IMR-90 (cell line): ENCODE measurements at regions not wholly inside any gene's neighbourhood (a gene's known extent, or its start where the extent isn't known, plus 50 kb on each side); places are given as distances from the start of the nearest gene placed in this dataset.

Experiments
- ATAC-seq: fragments of 200-7000 bp; cut with Tn5 transposase; 2 replicates; pipeline ENCODE4 v1.9.1; 2020; ENCODE audit warnings: low read depth, mild to moderate bottlenecking, moderate library complexity
- BruUV-seq: library from RNA; stranded (reverse); fragments of 400-500 nt; replicated peaks from 2 replicates; lab custom pipeline; 2021; lab: Mats Ljungman, UMichigan
- CTCF ChIA-PET: fragments of 300-600 bp; formaldehyde crosslinking; extraction: SDS; loops from one replicate; lab custom pipeline; 2021; ENCODE audit warnings: antibody characterized with exemption; lab: Yijun Ruan, JAX
- POLR2A ChIA-PET: fragments of 300-600 bp; sonication (Branson Sonifier 250); formaldehyde crosslinking; loops from one replicate; lab custom pipeline; 2022; ENCODE audit warnings: antibody characterized with exemption; ENCODE audit not compliant: unreplicated experiment; lab: Charles Lee
- DNase-seq: peaks from one replicate; pipeline ENCODE4 v3.0.0; 2013
- H2AFZ ChIP-seq: replicated peaks from 2 replicates; pipeline ENCODE3; 2013; ENCODE audit warnings: low read length, mild to moderate bottlenecking; ENCODE audit not compliant: poor library complexity
- H2AK5ac ChIP-seq: 2 replicates; pipeline ENCODE4 v1.6.1; 2013; ENCODE audit warnings: low read depth, low read length, inconsistent platforms
- H2AK9ac ChIP-seq: replicated peaks from 2 replicates; pipeline ENCODE3; 2013; ENCODE audit warnings: mild to moderate bottlenecking, low read depth, low read length, moderate library complexity; ENCODE audit not compliant: poor library complexity
- H2BK120ac ChIP-seq: 2 replicates; pipeline ENCODE4 v1.6.1; 2013; ENCODE audit warnings: low read depth, low read length, inconsistent platforms
- H2BK15ac ChIP-seq: 3 replicates; pipeline ENCODE4 v1.6.1; 2013; ENCODE audit warnings: low read depth, low read length, inconsistent platforms
- H2BK20ac ChIP-seq: 2 replicates; pipeline ENCODE4 v1.6.1; 2013; ENCODE audit warnings: low read depth, mild to moderate bottlenecking, inconsistent platforms, low read length, moderate library complexity
- H2BK5ac ChIP-seq: 2 replicates; pipeline ENCODE4 v1.6.1; 2013; ENCODE audit warnings: mild to moderate bottlenecking, low read depth, low read length, inconsistent platforms; ENCODE audit not compliant: poor library complexity, severe bottlenecking
- H3K14ac ChIP-seq: replicated peaks from 2 replicates; pipeline ENCODE4 v1.6.1; 2013; ENCODE audit warnings: low read depth, low read length, inconsistent platforms
- H3K18ac ChIP-seq: 2 replicates; pipeline ENCODE4 v1.6.1; 2013; ENCODE audit warnings: low read depth, low read length, control low read depth
- H3K23ac ChIP-seq: 2 replicates; pipeline ENCODE4 v1.6.1; 2013; ENCODE audit warnings: low read depth, low read length, inconsistent platforms
- H3K27ac ChIP-seq: 2 replicates; pipeline ENCODE4 v1.5.1; 2013; ENCODE audit warnings: mild to moderate bottlenecking, control low read depth, low read length; ENCODE audit not compliant: insufficient read depth
- H3K27me3 ChIP-seq: 2 replicates; pipeline ENCODE4 v1.6.1; 2013; ENCODE audit warnings: low read length; ENCODE audit not compliant: control insufficient read depth, insufficient read depth
- H3K36me3 ChIP-seq: 2 replicates; pipeline ENCODE4 v1.6.1; 2013; ENCODE audit warnings: low read length, mixed read lengths; ENCODE audit not compliant: control insufficient read depth, insufficient read depth
- H3K4ac ChIP-seq: 2 replicates; pipeline ENCODE4 v1.6.1; 2013; ENCODE audit warnings: low read depth, low read length, inconsistent platforms
- H3K4me1 ChIP-seq: 2 replicates; pipeline ENCODE4 v1.6.1; 2013; ENCODE audit warnings: low read length, mixed read lengths; ENCODE audit not compliant: control insufficient read depth, insufficient read depth
- H3K4me2 ChIP-seq: 2 replicates; pipeline ENCODE4 v1.6.1; 2013; ENCODE audit warnings: low read depth, mild to moderate bottlenecking, control low read depth, low read length, moderate library complexity
- H3K4me3 ChIP-seq: 2 replicates; pipeline ENCODE4 v1.5.1; 2013; ENCODE audit warnings: low read depth, mild to moderate bottlenecking, control low read depth, low read length, moderate library complexity; ENCODE audit not compliant: insufficient read depth
- H3K56ac ChIP-seq: 2 replicates; pipeline ENCODE4 v1.6.1; 2013; ENCODE audit warnings: low read length, inconsistent platforms; ENCODE audit not compliant: insufficient read depth; ENCODE audit errors: extremely low read depth
- H3K79me1 ChIP-seq, 2 experiments: 2 replicates each; pipeline ENCODE4 v1.6.1; 2013; ENCODE audit warnings: low read length in 2 of 2, inconsistent platforms in 1 of 2, low read depth in 1 of 2
- H3K9ac ChIP-seq: 2 replicates; pipeline ENCODE4 v1.6.1; 2013; ENCODE audit warnings: low read depth, low read length, control low read depth
- H3K9me1 ChIP-seq: 2 replicates; pipeline ENCODE4 v1.6.1; 2013; ENCODE audit warnings: low read length, inconsistent platforms; ENCODE audit not compliant: insufficient read depth
- H3K9me3 ChIP-seq: 2 replicates; pipeline ENCODE4 v1.6.1; 2013; ENCODE audit warnings: low read length; ENCODE audit not compliant: control insufficient read depth, insufficient read depth
- H4K20me1 ChIP-seq: 2 replicates; pipeline ENCODE4 v1.6.1; 2013; ENCODE audit warnings: low read length, inconsistent platforms; ENCODE audit not compliant: insufficient read depth
- H4K5ac ChIP-seq: 2 replicates; pipeline ENCODE4 v1.6.1; 2013; ENCODE audit warnings: mild to moderate bottlenecking, low read depth, low read length, control low read depth
- H4K8ac ChIP-seq, 2 experiments: 2 replicates each; pipeline ENCODE4 v1.6.1; 2013; ENCODE audit warnings: low read depth in 2 of 2, low read length in 2 of 2, control low read depth in 1 of 2, inconsistent platforms in 1 of 2
- H4K91ac ChIP-seq: 2 replicates; pipeline ENCODE4 v1.6.1; 2013; ENCODE audit warnings: low read depth, low read length, inconsistent platforms; ENCODE audit not compliant: insufficient read depth
- BHLHE40 ChIP-seq: fragments of 150-350 bp; IDR thresholded peaks from 2 replicates; pipeline ENCODE4 v1.6.1; 2016; ENCODE audit warnings: mild to moderate bottlenecking, low read depth, low read length
- CEBPB ChIP-seq: IDR thresholded peaks from 2 replicates; pipeline ENCODE4 v1.6.1; 2012; ENCODE audit warnings: low read depth, low read length, improper control_type of control experiment
- CHD1 ChIP-seq: IDR thresholded peaks from 2 replicates; pipeline ENCODE4 v1.6.1; 2012; ENCODE audit warnings: low read depth, low read length, improper control_type of control experiment
- CTCF ChIP-seq: conservative IDR thresholded peaks from 2 replicates; pipeline ENCODE4 v1.5.1; 2012; ENCODE audit warnings: mild to moderate bottlenecking, low read depth, low read length, improper control_type of control experiment
- ELK1 ChIP-seq: fragments of 150-350 bp; IDR thresholded peaks from 2 replicates; pipeline ENCODE4 v1.6.1; 2016; ENCODE audit warnings: low read depth, mild to moderate bottlenecking, low read length, moderate library complexity, borderline replicate concordance
- FOS ChIP-seq: fragments of 150-350 bp; IDR thresholded peaks from 2 replicates; pipeline ENCODE4 v1.6.1; 2016; ENCODE audit warnings: low read depth, low read length
- MAFK ChIP-seq: IDR thresholded peaks from 2 replicates; pipeline ENCODE4 v1.6.1; 2012; ENCODE audit warnings: low read depth, low read length, improper control_type of control experiment
- MAZ ChIP-seq: IDR thresholded peaks from 2 replicates; pipeline ENCODE4 v1.6.1; 2012; ENCODE audit warnings: low read depth, mild to moderate bottlenecking, low read length, improper control_type of control experiment, moderate library complexity, borderline replicate concordance
- MXI1 ChIP-seq: IDR thresholded peaks from 2 replicates; pipeline ENCODE4 v1.6.1; 2012; ENCODE audit warnings: low read depth, mild to moderate bottlenecking, low read length, moderate library complexity, borderline replicate concordance
- NFE2L2 ChIP-seq: fragments of 150-350 bp; IDR thresholded peaks from 2 replicates; pipeline ENCODE4 v1.6.1; 2016; ENCODE audit warnings: low read depth, mild to moderate bottlenecking, low read length
- POLR2A ChIP-seq: IDR thresholded peaks from 2 replicates; pipeline ENCODE4 v1.6.1; 2012; ENCODE audit warnings: mild to moderate bottlenecking, low read depth, low read length
- RAD21 ChIP-seq: IDR thresholded peaks from 2 replicates; pipeline ENCODE4 v1.6.1; 2012; ENCODE audit warnings: low read length, improper control_type of control experiment
- RCOR1 ChIP-seq: IDR thresholded peaks from 2 replicates; pipeline ENCODE4 v1.6.1; 2012; ENCODE audit warnings: mild to moderate bottlenecking, low read length, improper control_type of control experiment; ENCODE audit not compliant: insufficient replicate concordance
- RFX5 ChIP-seq: IDR thresholded peaks from 2 replicates; pipeline ENCODE4 v1.8.0; 2012; ENCODE audit warnings: low read depth, mild to moderate bottlenecking, low read length, moderate library complexity
- SMC3 ChIP-seq: fragments of 150-350 bp; IDR thresholded peaks from 2 replicates; pipeline ENCODE4 v1.6.1; 2016; ENCODE audit warnings: low read depth, mild to moderate bottlenecking, antibody characterized with exemption, low read length, moderate library complexity
- USF2 ChIP-seq: fragments of 150-350 bp; IDR thresholded peaks from 2 replicates; pipeline ENCODE4 v1.6.1; 2017; ENCODE audit warnings: mild to moderate bottlenecking, antibody characterized with exemption, low read length, low read depth
- WGBS, 2 experiments: methylation state at CpG; one replicate each; pipeline versions ENCODE4 v1.1.5 to v1.1.7; 2013; ENCODE audit warnings: missing lambda C conversion rate in 2 of 2; ENCODE audit not compliant: insufficient read length in 1 of 2; ENCODE audit errors: extremely low coverage in 2 of 2; 5-methylcytosine and 5-hydroxymethylcytosine counted together
- dilution Hi-C: fragments of 300-500 bp; cut with HindIII; formaldehyde crosslinking; loops from one replicate; pipeline ENCODE4 v1.14.3; 2018; ENCODE audit warnings: low sequenced_read_pairs; ENCODE audit not compliant: unreplicated experiment
- in situ Hi-C: fragments of 300-500 bp; cut with MboI; formaldehyde crosslinking; loops from 3 replicates; pipeline ENCODE4 v1.14.3; 2019; ENCODE audit warnings: low sequenced_read_pairs, inconsistent platforms, mixed read lengths
- intact Hi-C: fragments of 100-400 bp; cut with micrococcal nuclease; formaldehyde crosslinking; loops from 2 replicates; pipeline ENCODE4 v1.10.0; 2022

- Histone ChIP-seq H2AFZ (no peak overlapping the region), H2AK9ac (no peak overlapping the region), H3K14ac (no peak overlapping the region), H2BK5ac (no peak overlapping the region), H3K56ac (no peak overlapping the region), H3K4me3 (no peak overlapping the region), H4K5ac (no peak overlapping the region), H2BK120ac (no peak overlapping the region), H2AK5ac (no peak overlapping the region), H3K9me3 (peaks cover 5% of the 10 kb centered on the region), H3K4me2 (no peak overlapping the region), H2BK20ac (no peak overlapping the region), H3K79me1 (no peaks in the 10 kb centered on the region), H3K27ac (no peak overlapping the region), H3K18ac (no peak overlapping the region), H3K9ac (no peak overlapping the region), H3K4ac (no peak overlapping the region), H3K9me1 (no peaks in the 10 kb centered on the region), H4K20me1 (no peaks in the 10 kb centered on the region), H3K36me3 (no peaks in the 10 kb centered on the region), H3K23ac (no peak overlapping the region), H4K8ac (no peak overlapping the region), H4K91ac (no peak overlapping the region), H3K4me1 (no peaks in the 10 kb centered on the region; the same call in 1 of the 2 replicates), H3K27me3 (no peaks in the 10 kb centered on the region), H2BK15ac (no peak overlapping the region)
- TF ChIP-seq CTCF (no peak), SMC3 (no peak), RFX5 (no peak), ELK1 (no peak), NFE2L2 (no peak), CHD1 (no peak), RAD21 (no peak), MXI1 (no peak), RCOR1 (no peak), BHLHE40 (no peak), CEBPB (no peak), USF2 (no peak), POLR2A (no peak), MAZ (no peak), MAFK (no peak), FOS (no peak)
- ChIA-PET POLR2A (no interaction called here), CTCF (no interaction called here)
- intact Hi-C loops, result no loop called here
- peak; percentile 3 for DNase-seq
- dilution Hi-C loops, result no loop called here
- no TSS peak for BruUV-seq
- no CpG with 5 or more reads among the region's 1 CpG for WGBS, 2 experiments
- in situ Hi-C loops, result no loop called here
- no peak; the same call in 1 of the 2 replicates for ATAC-seq
Measured at GRCh38 chr3:109559389-109559788, 222.0 kb upstream of the DPPA4 start.
